HG03196 (cell line): ENCODE measurements at regions not wholly inside any gene's neighbourhood (a gene's known extent, or its start where the extent isn't known, plus 50 kb on each side); places are given as distances from the start of the nearest gene placed in this dataset.

ENCODE experiments used
- ATAC-seq: cut with Tn5 transposase; IDR thresholded peaks from one replicate; pipeline ENCODE4 v1.9.1; 2021; ENCODE audit not compliant: unreplicated experiment

DNA sequence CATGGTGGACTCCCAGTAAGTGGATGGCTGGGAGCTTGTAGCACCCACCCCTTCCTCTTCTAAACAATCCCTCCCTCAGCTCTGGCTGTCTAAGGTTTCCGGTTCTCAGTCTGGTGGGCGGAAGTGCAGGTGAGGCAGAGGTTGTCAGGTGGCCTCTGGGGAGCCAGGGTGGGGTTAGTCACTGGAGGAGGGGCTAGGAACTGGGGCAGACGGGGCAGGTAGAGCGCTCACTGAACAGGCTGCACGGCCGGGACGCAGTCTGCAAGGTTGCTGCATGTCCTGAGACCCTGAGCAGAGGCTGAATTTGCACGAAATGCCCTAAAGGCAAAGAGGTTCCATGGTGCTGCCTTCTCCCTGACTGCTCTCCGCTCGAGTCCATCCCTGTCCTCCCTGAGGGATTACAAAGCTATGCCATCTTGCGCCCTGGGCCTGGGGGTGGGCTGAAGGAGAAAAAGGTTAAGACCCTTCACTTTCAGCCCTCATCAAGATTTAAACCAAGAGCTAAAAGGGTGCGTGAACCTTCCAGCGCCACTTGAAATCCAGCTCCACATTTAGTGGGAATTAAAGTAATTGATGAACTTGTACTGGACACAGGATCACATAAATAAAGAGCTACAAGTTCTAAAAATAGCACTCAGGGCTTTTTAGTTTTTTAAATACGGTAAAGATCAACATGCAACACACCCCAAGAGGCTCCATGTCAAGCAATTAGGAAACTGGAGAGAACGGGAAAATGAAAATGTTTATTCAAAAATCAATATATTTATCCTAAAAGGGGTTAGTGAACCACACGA is 62.3 kb upstream of the CTBP2 start:
- no peak for ATAC-seq

DNA sequence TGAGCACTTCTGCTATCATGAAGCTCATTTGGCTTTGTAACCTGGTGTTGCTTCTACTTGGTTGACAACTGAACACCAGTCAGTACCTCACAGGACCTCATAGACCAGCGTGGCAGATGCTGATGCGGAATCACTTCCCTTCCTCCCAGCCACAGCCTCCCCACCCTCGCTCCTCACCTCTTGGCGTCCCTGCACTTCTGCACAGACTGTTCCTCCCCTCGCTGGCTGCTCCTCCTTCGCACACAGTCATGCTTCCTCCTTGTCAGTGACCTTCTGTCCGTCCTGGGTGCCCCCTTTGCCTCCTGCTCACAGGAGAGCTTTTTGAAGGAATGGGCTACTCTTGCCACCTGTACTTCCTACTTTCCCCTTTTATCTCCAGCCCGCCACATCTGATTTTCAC is 61.4 kb upstream of the CTBP2 start:
- no peak for ATAC-seq

DNA sequence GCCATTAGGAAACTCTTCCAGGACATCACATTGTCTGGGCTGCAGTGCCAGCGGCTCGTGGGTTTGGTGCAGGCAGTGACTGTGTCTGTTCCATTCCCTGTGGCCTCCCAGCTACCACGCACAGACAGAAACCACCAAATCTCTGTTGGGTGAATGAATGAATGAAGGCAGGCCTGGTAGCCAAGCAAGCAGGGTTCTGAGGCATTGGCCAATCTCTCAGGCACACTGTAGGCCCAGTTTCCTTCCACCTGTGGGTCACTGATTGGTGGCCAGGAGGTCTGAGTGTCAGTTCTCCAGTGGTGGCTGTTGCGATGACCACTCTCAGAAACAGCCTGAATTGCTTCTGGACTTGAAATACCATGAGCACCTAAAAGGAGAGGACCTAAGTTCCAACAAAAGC is 59.4 kb upstream of the CTBP2 start:
- ATAC-seq, result no peak

DNA sequence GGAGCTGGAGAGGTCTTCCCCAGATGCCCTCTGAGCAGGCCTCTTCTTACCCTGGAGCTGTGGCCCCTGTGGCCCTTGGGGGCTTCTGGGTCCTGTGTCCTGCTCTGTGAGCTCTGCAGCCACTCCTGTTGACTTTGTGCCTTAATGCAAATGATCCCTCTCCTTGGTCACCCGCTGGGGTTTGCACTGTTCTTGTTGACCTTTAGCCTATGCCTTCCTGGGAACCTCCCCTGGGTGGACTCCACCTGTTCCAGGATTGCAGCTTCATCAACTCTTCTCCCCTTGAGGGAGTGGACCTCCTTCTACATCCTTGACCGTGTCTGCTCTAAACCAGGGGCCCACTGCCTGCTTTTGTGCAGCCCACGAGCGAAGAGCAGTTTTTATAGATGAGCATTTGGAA is 58.6 kb upstream of the CTBP2 start:
- no peak for ATAC-seq

DNA sequence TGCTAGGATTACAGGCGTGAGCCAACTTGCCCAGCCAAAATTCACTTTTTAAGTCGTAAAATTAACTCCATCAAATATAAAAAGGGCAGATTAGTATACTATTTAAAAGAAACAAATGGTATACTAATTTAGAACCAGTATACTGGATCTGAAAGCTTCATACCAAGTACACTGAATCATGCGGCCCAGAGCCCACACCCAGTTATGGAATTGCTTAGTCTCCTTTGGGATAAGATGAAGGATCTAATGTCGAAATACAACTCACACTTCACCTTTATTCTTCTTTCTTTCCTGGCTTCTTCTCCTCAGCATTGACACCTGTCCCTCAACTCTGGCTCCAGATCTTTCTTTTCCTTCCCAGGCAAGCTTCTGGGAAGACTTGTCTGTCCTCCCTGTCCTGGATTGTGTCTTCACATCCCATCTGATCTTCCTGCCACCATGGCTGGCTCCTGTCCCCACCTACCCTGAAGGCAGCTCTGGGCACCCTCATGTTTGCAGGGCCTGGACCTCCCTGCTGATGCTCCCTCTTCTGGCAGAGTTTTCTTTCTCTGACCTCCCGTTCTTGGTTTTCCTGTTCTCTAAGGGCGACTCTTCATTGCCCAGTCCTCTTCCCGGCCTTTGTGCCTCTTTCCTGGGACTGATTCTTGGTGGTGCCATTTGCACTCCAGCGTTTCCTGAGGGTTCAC is 57.8 kb upstream of the CTBP2 start:
- ATAC-seq, result no peak

DNA sequence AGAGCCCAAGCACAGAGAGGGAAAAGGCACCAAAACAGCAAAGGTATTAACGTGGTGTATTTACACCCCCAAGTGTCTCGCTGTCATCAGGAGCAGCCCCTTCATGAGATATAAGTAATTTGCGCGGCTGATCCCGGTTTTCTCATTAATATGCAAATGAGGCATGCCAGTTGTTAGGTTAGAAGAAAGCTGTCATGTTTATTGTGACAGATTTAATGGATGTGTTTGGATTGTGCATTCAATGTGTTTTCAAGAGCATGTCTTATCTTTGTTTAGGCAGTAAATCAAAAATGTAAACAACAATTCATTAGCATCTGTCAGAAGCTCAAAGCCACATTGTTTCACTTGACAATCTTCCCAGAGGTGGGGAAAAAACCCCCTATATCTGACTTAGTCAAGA is 56.5 kb upstream of the CTBP2 start:
- ATAC-seq, result no peak

DNA sequence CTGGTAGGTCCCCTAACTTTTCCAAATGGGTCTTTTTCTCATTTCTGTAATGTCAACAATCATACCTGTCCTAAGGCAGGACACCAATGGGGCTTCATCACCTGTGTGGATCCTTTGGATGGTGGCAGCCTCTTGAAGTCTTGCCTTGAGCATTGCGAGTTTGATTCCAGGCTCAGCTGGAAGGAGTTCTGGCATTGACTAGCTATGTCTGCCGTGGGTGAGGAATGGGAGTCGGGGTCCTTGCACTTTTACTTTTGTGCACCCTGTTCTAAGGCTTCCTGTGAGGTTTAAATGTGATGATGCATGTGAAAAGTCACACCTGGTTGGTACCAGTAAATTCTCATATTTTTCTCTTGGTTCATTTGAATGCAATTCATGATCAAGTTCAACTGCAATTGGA is 55.9 kb upstream of the CTBP2 start:
- ATAC-seq, result no peak

DNA sequence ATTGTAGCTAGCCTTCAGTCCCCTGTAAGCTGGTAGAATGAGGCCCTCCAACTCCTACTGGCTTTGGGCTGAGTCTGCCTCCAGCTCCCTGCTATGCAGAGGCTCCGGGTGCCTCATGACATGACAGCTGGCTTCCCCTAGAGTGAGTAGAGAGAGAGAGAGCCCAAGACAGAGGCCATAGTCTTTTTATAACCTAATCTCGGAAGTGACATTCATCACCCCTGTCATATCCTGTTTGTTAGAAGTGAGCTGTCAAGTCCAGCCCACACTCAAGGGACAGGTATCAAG is 53.9 kb upstream of the CTBP2 start:
- ATAC-seq, result no peak

DNA sequence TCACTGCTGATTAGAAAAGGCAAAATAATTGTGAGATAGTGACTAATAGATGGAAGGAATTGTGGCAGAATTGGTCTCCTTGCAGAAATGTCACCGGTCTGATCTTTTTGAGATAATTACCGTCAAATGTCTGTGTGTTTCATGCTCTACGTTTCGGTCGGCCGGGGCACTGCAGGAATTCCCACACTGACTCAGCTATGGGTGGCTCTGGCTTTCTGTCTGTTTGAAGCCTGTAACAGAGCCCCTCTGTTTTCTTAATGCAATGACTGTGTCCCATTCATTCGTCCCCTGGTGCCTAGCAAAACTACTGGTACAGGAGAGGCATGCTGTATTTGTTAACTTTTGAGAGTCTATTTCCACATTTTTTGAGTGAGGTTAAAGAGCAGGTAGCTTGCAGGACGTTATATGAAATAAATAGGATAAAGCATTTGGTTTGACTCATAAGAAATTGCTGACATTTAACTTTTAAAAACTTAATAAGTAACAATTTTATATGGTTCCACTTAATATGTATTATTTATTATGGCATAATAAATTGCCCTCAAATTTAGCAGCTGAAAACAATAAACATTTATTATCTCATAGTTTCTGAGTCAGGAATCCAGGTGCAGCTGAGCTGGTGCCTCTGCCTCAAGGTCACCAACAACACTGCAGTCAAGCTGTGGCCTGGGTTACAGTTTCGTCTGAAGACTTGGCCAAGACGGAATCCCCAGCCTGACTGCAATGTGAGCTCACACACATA is 53.3 kb upstream of the CTBP2 start:
- no peak for ATAC-seq

DNA sequence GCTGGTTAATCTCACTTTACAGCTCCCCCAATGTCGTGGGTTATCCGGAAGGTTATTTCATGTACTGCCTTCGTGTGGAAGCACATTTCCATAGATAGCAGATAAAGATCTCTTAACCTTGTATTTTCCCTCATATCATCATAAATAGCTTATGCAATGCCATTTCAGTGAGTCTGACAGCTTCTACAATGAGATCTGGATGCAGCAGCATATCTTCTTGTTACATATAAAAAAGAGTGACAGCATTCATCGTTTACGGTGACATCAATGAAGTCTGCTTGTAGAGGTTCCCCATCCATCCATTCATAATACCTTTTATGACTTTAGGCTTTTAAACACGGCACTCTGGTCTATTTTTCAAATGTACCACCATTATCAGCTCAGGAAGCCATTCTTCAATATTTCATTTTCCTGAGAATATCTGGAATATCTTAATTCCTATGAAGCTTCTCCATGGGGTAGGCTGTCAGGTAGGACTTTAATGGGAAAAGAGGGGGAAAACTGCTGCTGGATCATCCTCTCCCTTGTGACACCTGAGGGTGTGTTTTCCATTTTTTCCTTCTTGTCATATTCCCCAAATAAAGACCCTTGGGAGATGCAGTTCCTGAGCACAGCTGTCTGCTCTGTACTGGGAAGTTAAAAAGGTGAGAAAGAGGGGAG is 51.9 kb upstream of the CTBP2 start:
- ATAC-seq, result no peak
